Activated naive CD8-positive, alpha-beta T cell treated with anti-CD3 and anti-CD28 coated beads, Interleukin-2, amount 10 ng/mL, durations not matched to agents 7 days and 5 days (primary cell): ENCODE measurements at regions not wholly inside any gene's neighbourhood (a gene's known extent, or its start where the extent isn't known, plus 50 kb on each side); places are given as distances from the start of the nearest gene placed in this dataset.
A peak's percentile ranks its signal among the peaks of the same experiment; 100 is the strongest.

Experiments used
- ATAC-seq: fragments of 150-1000 bp; cut with Tn5 transposase; one replicate; pipeline ENCODE4 v1.10.0; 2021; ENCODE audit warnings: low read depth, moderate library complexity
- POLR2A ChIA-PET: fragments of 350-600 bp; sonication (Branson Sonifier 250); formaldehyde crosslinking; loops from one replicate; lab custom pipeline; 2021; ENCODE audit warnings: antibody characterized with exemption; lab: Charles Lee
- DNase-seq: peaks from one replicate; pipeline ENCODE4 v3.0.0; 2021
- H3K27ac Mint-ChIP-seq: one replicate; pipeline ENCODE4 v1.8.0; 2022; ENCODE audit warnings: mild to moderate bottlenecking, mixed read lengths
- H3K27me3 Mint-ChIP-seq: one replicate; pipeline ENCODE4 v1.8.0; 2022; ENCODE audit warnings: mild to moderate bottlenecking, moderate library complexity, mixed read lengths
- H3K36me3 Mint-ChIP-seq: one replicate; pipeline ENCODE4 v1.8.0; 2021; ENCODE audit warnings: mild to moderate bottlenecking, mixed read lengths
- H3K4me1 Mint-ChIP-seq: one replicate; pipeline ENCODE4 v1.8.0; 2021; ENCODE audit warnings: mixed read lengths
- H3K4me3 Mint-ChIP-seq: one replicate; pipeline ENCODE4 v1.8.0; 2022; ENCODE audit warnings: mild to moderate bottlenecking, moderate library complexity, mixed read lengths
- H3K9me3 Mint-ChIP-seq: one replicate; pipeline ENCODE4 v1.8.0; 2021; ENCODE audit warnings: mixed read lengths

GRCh38 chr2:217277646-217278398 lies 418.0 kb upstream of the TNP1 start:
- POLR2A ChIA-PET = no interaction called here
- H3K4me1 Mint-ChIP-seq = no peaks in the 10 kb centered on the region
- peaks cover 2% of the 10 kb centered on the region for H3K27me3 Mint-ChIP-seq
- H3K27ac Mint-ChIP-seq = no peak overlapping the region
- no peaks in the 10 kb centered on the region for H3K9me3 Mint-ChIP-seq
- no peak overlapping the region for H3K4me3 Mint-ChIP-seq
- no peaks in the 10 kb centered on the region for H3K36me3 Mint-ChIP-seq
- ATAC-seq = no peak
- DNase-seq = no peak

- POLR2A ChIA-PET = no interaction called here
- Mint-ChIP-seq H3K36me3 (no peaks in the 10 kb centered on the region), H3K4me1 (no peaks in the 10 kb centered on the region), H3K27ac (no peak overlapping the region), H3K9me3 (no peaks in the 10 kb centered on the region), H3K4me3 (no peak overlapping the region), H3K27me3 (peaks cover 2% of the 10 kb centered on the region)
- DNase-seq (no peak), ATAC-seq (no peak)
These were observed 416.6 kb upstream of the TNP1 start for GRCh38 chr2:217276433-217276832.

- no peaks in the 10 kb centered on the region for H3K36me3 Mint-ChIP-seq
- peaks cover 2% of the 10 kb centered on the region for H3K27me3 Mint-ChIP-seq
- POLR2A ChIA-PET = no interaction called here
These were observed 415.2 kb upstream of the TNP1 start for GRCh38 chr2:217275091-217275490.

GRCh38 chr2:217274578-217274977 lies 414.7 kb upstream of the TNP1 start:
- H3K27ac Mint-ChIP-seq = no peak overlapping the region
- POLR2A ChIA-PET = no interaction called here
- ATAC-seq = no peak

More at GRCh38 chr2:217275091-217275490, 415.2 kb upstream of the TNP1 start:
- H3K4me3 Mint-ChIP-seq = no peak overlapping the region
- DNase-seq = no peak
- H3K4me1 Mint-ChIP-seq = no peaks in the 10 kb centered on the region
- no peak for ATAC-seq
- no peaks in the 10 kb centered on the region for H3K9me3 Mint-ChIP-seq
- no peak overlapping the region for H3K27ac Mint-ChIP-seq

GRCh38 chr2:217273851-217274250 lies 414.0 kb upstream of the TNP1 start:
- Mint-ChIP-seq H3K4me3 (no peak overlapping the region), H3K4me1 (no peaks in the 10 kb centered on the region), H3K27me3 (peaks cover 7% of the 10 kb centered on the region), H3K36me3 (no peaks in the 10 kb centered on the region), H3K9me3 (no peaks in the 10 kb centered on the region), H3K27ac (no peak overlapping the region)
- ATAC-seq (no peak), DNase-seq (no peak)
- POLR2A ChIA-PET = no interaction called here

More at GRCh38 chr2:217274578-217274977, 414.7 kb upstream of the TNP1 start:
- H3K9me3 Mint-ChIP-seq = no peaks in the 10 kb centered on the region
- H3K27me3 Mint-ChIP-seq = peaks cover 8% of the 10 kb centered on the region
- no peak for DNase-seq
- no peaks in the 10 kb centered on the region for H3K36me3 Mint-ChIP-seq
- no peaks in the 10 kb centered on the region for H3K4me1 Mint-ChIP-seq
- H3K4me3 Mint-ChIP-seq = no peak overlapping the region

GRCh38 chr2:217273162-217273561 lies 413.3 kb upstream of the TNP1 start:
- H3K36me3 Mint-ChIP-seq = no peaks in the 10 kb centered on the region
- no peaks in the 10 kb centered on the region for H3K4me1 Mint-ChIP-seq
- no peak overlapping the region for H3K4me3 Mint-ChIP-seq
- POLR2A ChIA-PET = no interaction called here
- no peak overlapping the region for H3K27ac Mint-ChIP-seq
- DNase-seq = no peak
- no peak for ATAC-seq
- no peaks in the 10 kb centered on the region for H3K9me3 Mint-ChIP-seq
- peaks cover 7% of the 10 kb centered on the region for H3K27me3 Mint-ChIP-seq

- Mint-ChIP-seq H3K4me3 (no peak overlapping the region), H3K27me3 (peaks cover 7% of the 10 kb centered on the region), H3K27ac (no peak overlapping the region), H3K36me3 (no peaks in the 10 kb centered on the region), H3K4me1 (no peaks in the 10 kb centered on the region), H3K9me3 (peaks cover 5% of the 10 kb centered on the region)
- DNase-seq = no peak
- POLR2A ChIA-PET = no interaction called here
- ATAC-seq = no peak
These were observed 411.9 kb upstream of the TNP1 start for GRCh38 chr2:217271813-217272212.

- no peaks in the 10 kb centered on the region for H3K4me1 Mint-ChIP-seq
- H3K27me3 Mint-ChIP-seq = peaks cover 11% of the 10 kb centered on the region
- no peak for DNase-seq
- no peak overlapping the region for H3K4me3 Mint-ChIP-seq
- H3K9me3 Mint-ChIP-seq = peaks cover 7% of the 10 kb centered on the region
- POLR2A ChIA-PET = no interaction called here
- no peak for ATAC-seq
- no peak overlapping the region for H3K27ac Mint-ChIP-seq
- no peaks in the 10 kb centered on the region for H3K36me3 Mint-ChIP-seq
These were observed 410.7 kb upstream of the TNP1 start for GRCh38 chr2:217270485-217271121.

- no peak overlapping the region for H3K4me3 Mint-ChIP-seq
- DNase-seq (no peak), ATAC-seq (no peak)
- peaks cover 11% of the 10 kb centered on the region for H3K27me3 Mint-ChIP-seq
- peak overlapping the region; percentile 58 for H3K27ac Mint-ChIP-seq
- no peaks in the 10 kb centered on the region for H3K36me3 Mint-ChIP-seq
- POLR2A ChIA-PET = no interaction called here
- peaks cover 7% of the 10 kb centered on the region for H3K9me3 Mint-ChIP-seq
- H3K4me1 Mint-ChIP-seq = no peaks in the 10 kb centered on the region
These were observed 410.0 kb upstream of the TNP1 start for GRCh38 chr2:217269701-217270484.

GRCh38 chr2:217268978-217269377 lies 409.1 kb upstream of the TNP1 start:
- no peaks in the 10 kb centered on the region for H3K36me3 Mint-ChIP-seq
- no peak overlapping the region for H3K4me3 Mint-ChIP-seq
- ATAC-seq (no peak), DNase-seq (no peak)
- H3K27me3 Mint-ChIP-seq = peaks cover 11% of the 10 kb centered on the region
- POLR2A ChIA-PET = no interaction called here
- peaks cover 8% of the 10 kb centered on the region for H3K9me3 Mint-ChIP-seq
- no peaks in the 10 kb centered on the region for H3K4me1 Mint-ChIP-seq
- no peak overlapping the region for H3K27ac Mint-ChIP-seq

GRCh38 chr2:217267758-217268157 lies 407.9 kb upstream of the TNP1 start:
- no peak overlapping the region for H3K4me3 Mint-ChIP-seq
- ATAC-seq (no peak), DNase-seq (no peak)
- POLR2A ChIA-PET = no interaction called here
- peaks cover 11% of the 10 kb centered on the region for H3K9me3 Mint-ChIP-seq
- no peak overlapping the region for H3K27ac Mint-ChIP-seq
- no peaks in the 10 kb centered on the region for H3K36me3 Mint-ChIP-seq
- H3K27me3 Mint-ChIP-seq = peaks cover 15% of the 10 kb centered on the region
- H3K4me1 Mint-ChIP-seq = no peaks in the 10 kb centered on the region

GRCh38 chr2:217263756-217264155 lies 403.9 kb upstream of the TNP1 start:
- Mint-ChIP-seq H3K27me3 (peaks cover 16% of the 10 kb centered on the region), H3K4me1 (no peaks in the 10 kb centered on the region), H3K36me3 (no peaks in the 10 kb centered on the region), H3K4me3 (no peak overlapping the region), H3K9me3 (peaks cover 14% of the 10 kb centered on the region), H3K27ac (no peak overlapping the region)
- DNase-seq (no peak), ATAC-seq (no peak)
- POLR2A ChIA-PET = no interaction called here

- Mint-ChIP-seq H3K27me3 (peaks cover 16% of the 10 kb centered on the region), H3K9me3 (peaks cover 12% of the 10 kb centered on the region), H3K36me3 (peaks cover 1% of the 10 kb centered on the region), H3K4me3 (no peak overlapping the region), H3K4me1 (no peaks in the 10 kb centered on the region), H3K27ac (no peak overlapping the region)
- POLR2A ChIA-PET = no interaction called here
- ATAC-seq (no peak), DNase-seq (no peak)
These were observed 403.0 kb upstream of the TNP1 start for GRCh38 chr2:217262911-217263310.
